PC-9 (cell line): ENCODE measurements at regions not wholly inside any gene's neighbourhood (a gene's known extent, or its start where the extent isn't known, plus 50 kb on each side); places are given as distances from the start of the nearest gene placed in this dataset.

Experiments used
- EZH2 ChIP-seq: fragments of 200-600 bp; sonication (generic); IDR thresholded peaks from 2 replicates; pipeline ENCODE4 v1.8.0; 2017; ENCODE audit warnings: antibody characterized with exemption, low read depth
- TF ChIP-seq, protein P1 (sequence below): fragments of 200-600 bp; sonication (generic); conservative IDR thresholded peaks from 2 replicates; pipeline ENCODE4 v1.6.1; 2017; ENCODE audit warnings: mixed run types, antibody characterized with exemption, mild to moderate bottlenecking, moderate library complexity

GRCh38 chr5:74063821-74064220 lies 437.8 kb downstream of the ARHGEF28 start:
- TF ChIP-seq, protein P1, sequence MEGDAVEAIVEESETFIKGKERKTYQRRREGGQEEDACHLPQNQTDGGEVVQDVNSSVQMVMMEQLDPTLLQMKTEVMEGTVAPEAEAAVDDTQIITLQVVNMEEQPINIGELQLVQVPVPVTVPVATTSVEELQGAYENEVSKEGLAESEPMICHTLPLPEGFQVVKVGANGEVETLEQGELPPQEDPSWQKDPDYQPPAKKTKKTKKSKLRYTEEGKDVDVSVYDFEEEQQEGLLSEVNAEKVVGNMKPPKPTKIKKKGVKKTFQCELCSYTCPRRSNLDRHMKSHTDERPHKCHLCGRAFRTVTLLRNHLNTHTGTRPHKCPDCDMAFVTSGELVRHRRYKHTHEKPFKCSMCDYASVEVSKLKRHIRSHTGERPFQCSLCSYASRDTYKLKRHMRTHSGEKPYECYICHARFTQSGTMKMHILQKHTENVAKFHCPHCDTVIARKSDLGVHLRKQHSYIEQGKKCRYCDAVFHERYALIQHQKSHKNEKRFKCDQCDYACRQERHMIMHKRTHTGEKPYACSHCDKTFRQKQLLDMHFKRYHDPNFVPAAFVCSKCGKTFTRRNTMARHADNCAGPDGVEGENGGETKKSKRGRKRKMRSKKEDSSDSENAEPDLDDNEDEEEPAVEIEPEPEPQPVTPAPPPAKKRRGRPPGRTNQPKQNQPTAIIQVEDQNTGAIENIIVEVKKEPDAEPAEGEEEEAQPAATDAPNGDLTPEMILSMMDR: no peak
- no peak for TF ChIP-seq EZH2
